HEK293T (cell line): ENCODE measurements at regions not wholly inside any gene's neighbourhood (a gene's known extent, or its start where the extent isn't known, plus 50 kb on each side); places are given as distances from the start of the nearest gene placed in this dataset.
"Not testable (repeated sequence)": the region's sequence is repeated elsewhere in the genome, so short reads cannot be mapped to it uniquely, and the experiment has no call there.

Experiments
- CTCF ChIA-PET: fragments of 350-600 bp; formaldehyde crosslinking; extraction: SDS; loops from one replicate; lab custom pipeline; 2021; ENCODE audit warnings: antibody characterized with exemption, inconsistent platforms; lab: Yijun Ruan, JAX
- POLR2A ChIA-PET: fragments of 350-600 bp; formaldehyde crosslinking; extraction: SDS; loops from one replicate; lab custom pipeline; 2020; ENCODE audit warnings: antibody characterized with exemption, inconsistent platforms; lab: Yijun Ruan, JAX
- DNase-seq: peaks from one replicate; pipeline ENCODE4 v3.0.0; 2012; ENCODE audit warnings: mixed read lengths; ENCODE audit errors: extremely low spot score
- ARNT ChIP-seq: fragments of 450-650 bp; IDR thresholded peaks from 2 replicates; pipeline ENCODE4 v1.6.1; 2017; ENCODE audit warnings: mild to moderate bottlenecking
- BHLHE40 ChIP-seq: fragments of 450-650 bp; IDR thresholded peaks from 2 replicates; pipeline ENCODE4 v1.6.1; 2016; ENCODE audit warnings: mild to moderate bottlenecking, moderate library complexity, borderline replicate concordance
- CTBP1 ChIP-seq: fragments of 450-650 bp; IDR thresholded peaks from 2 replicates; pipeline ENCODE4 v1.6.1; 2016; ENCODE audit warnings: borderline replicate concordance
- ELF4 ChIP-seq: fragments of 450-650 bp; IDR thresholded peaks from 2 replicates; pipeline ENCODE4 v1.6.1; 2017; ENCODE audit warnings: antibody characterized with exemption
- FOXA1 ChIP-seq: fragments of 450-650 bp; IDR thresholded peaks from 2 replicates; pipeline ENCODE4 v1.6.1; 2016; ENCODE audit warnings: mild to moderate bottlenecking
- FOXK2 ChIP-seq: fragments of 450-650 bp; IDR thresholded peaks from 2 replicates; pipeline ENCODE4 v1.6.1; 2016; ENCODE audit warnings: mild to moderate bottlenecking
- FOXM1 ChIP-seq: fragments of 450-650 bp; IDR thresholded peaks from 2 replicates; pipeline ENCODE4 v1.6.1; 2017; ENCODE audit warnings: mild to moderate bottlenecking, borderline replicate concordance
- HDGF ChIP-seq: fragments of 450-650 bp; IDR thresholded peaks from 2 replicates; pipeline ENCODE4 v1.6.1; 2017; ENCODE audit warnings: antibody characterized with exemption, borderline replicate concordance
- L3MBTL2 ChIP-seq: fragments of 450-650 bp; conservative IDR thresholded peaks from 2 replicates; pipeline ENCODE4 v1.6.1; 2016; ENCODE audit warnings: mild to moderate bottlenecking
- LEF1 ChIP-seq: fragments of 450-650 bp; IDR thresholded peaks from 2 replicates; pipeline ENCODE4 v1.6.1; 2017; ENCODE audit warnings: mild to moderate bottlenecking, borderline replicate concordance
- NFRKB ChIP-seq: fragments of 450-650 bp; IDR thresholded peaks from 2 replicates; pipeline ENCODE4 v1.6.1; 2016; ENCODE audit warnings: mild to moderate bottlenecking, moderate library complexity
- PKNOX1 ChIP-seq: fragments of 450-650 bp; IDR thresholded peaks from 2 replicates; pipeline ENCODE4 v1.6.1; 2016
- SP1 ChIP-seq: fragments of 450-650 bp; IDR thresholded peaks from 2 replicates; pipeline ENCODE4 v1.6.1; 2017
- SUZ12 ChIP-seq: fragments of 450-650 bp; IDR thresholded peaks from 2 replicates; pipeline ENCODE4 v1.6.1; 2016; ENCODE audit warnings: mild to moderate bottlenecking
- TARDBP ChIP-seq: fragments of 450-650 bp; IDR thresholded peaks from 2 replicates; pipeline ENCODE4 v1.6.1; 2016
- ZNF384 ChIP-seq: fragments of 450-650 bp; IDR thresholded peaks from 2 replicates; pipeline ENCODE4 v1.6.1; 2016

- no peak for TF ChIP-seq ARNT
- TF ChIP-seq ZNF384 = no peak
- no peak for TF ChIP-seq FOXM1
- no peak for TF ChIP-seq FOXA1
- no peak for TF ChIP-seq LEF1
- TF ChIP-seq SUZ12 = no peak
- TF ChIP-seq NFRKB = no peak
- TF ChIP-seq L3MBTL2 = no peak
- TF ChIP-seq SP1 = no peak
- TF ChIP-seq HDGF = no peak
- no peak for TF ChIP-seq ELF4
- ChIA-PET POLR2A (no interaction called here), CTCF (interaction anchor here (1.1 kb wide), 1 partner anchor 10 kb away, joined by 3 read pairs; no protein-coding TSS in a partner anchor)
- no peak for DNase-seq
These were observed 93.7 kb upstream of the SIMC1 start for GRCh38 chr5:176144508-176144907.

GRCh38 chr5:176149948-176150347, 88.3 kb upstream of the SIMC1 start:
- CTCF ChIA-PET, DNase-seq, POLR2A ChIA-PET: not testable (repeated sequence)

DNA sequence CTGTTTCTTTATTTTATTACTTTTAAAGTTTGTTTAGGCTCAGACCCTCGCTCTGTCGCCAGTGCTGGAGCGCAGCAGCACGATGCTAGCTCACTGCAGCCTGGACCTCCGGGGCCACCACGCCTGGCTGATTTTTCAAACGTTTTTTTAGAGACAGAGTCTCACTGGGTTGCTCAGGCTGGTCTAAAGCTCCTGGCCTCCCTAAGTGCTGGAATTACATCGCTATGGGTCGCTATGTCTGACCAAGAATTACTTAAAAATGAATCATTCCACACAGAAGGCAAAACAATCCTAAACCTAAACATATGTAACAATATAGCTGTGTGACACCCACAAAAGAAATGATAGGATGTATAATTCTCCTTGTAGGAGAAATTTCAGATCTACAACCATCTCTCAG, 86.9 kb upstream of the SIMC1 start:
- no peak for TF ChIP-seq FOXM1
- no peak for TF ChIP-seq SP1
- TF ChIP-seq HDGF = no peak
- no peak for TF ChIP-seq ELF4
- TF ChIP-seq ZNF384 = no peak
- no peak for TF ChIP-seq CTBP1
- no peak for TF ChIP-seq TARDBP
- TF ChIP-seq BHLHE40 = no peak
- TF ChIP-seq FOXK2 = no peak
- TF ChIP-seq NFRKB = no peak
- no peak for TF ChIP-seq LEF1
- TF ChIP-seq FOXA1 = no peak
- no peak for TF ChIP-seq PKNOX1
- TF ChIP-seq L3MBTL2 = no peak
- no peak for TF ChIP-seq ARNT
- no peak for TF ChIP-seq SUZ12
- CTCF ChIA-PET = no interaction called here
- no peak for DNase-seq
- POLR2A ChIA-PET = no interaction called here

DNA sequence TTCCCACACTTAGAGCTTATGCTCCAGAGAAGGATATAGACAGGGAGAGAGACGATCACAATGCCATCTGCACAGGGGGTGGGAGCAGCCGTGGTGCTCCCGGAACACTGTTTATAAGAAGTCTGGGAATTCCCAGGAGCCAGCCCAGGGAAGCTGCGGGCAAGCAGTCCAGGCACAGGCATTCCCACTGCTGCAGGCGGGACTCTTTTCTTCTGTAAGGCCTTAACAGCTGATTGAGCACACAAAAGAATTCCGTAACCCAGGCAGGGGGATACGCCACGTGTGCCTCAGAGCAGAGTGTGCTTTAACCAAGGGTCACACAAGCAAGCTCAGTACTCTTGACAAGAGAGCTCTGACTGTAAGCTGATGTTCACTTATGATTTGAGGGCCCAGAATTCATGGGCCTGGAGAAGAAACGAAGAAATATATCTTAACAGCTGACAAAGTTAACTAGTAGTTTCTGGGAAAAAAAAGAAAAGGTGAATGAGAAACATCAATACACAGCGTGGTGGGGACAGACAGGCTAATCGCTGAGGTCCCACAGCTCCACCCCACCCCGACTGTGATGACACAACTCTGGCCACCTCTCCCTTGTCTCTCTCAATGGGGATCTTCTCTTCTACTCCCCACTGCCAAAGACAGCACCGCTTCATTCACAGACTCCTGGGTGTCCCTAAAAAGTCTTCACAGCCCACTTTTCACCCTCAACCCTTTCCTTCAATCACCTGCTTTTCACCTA, 85.9 kb upstream of the SIMC1 start:
- CTCF ChIA-PET = no interaction called here
- POLR2A ChIA-PET = no interaction called here
- TF ChIP-seq TARDBP = no peak
- no peak for TF ChIP-seq SP1
- TF ChIP-seq FOXA1 = no peak
- no peak for TF ChIP-seq FOXK2
- no peak for TF ChIP-seq CTBP1
- no peak for TF ChIP-seq SUZ12
- TF ChIP-seq ARNT = no peak
- TF ChIP-seq LEF1 = no peak
- no peak for TF ChIP-seq ELF4
- TF ChIP-seq HDGF = no peak
- TF ChIP-seq NFRKB = no peak
- TF ChIP-seq FOXM1 = no peak
- TF ChIP-seq L3MBTL2 = no peak
- DNase-seq = no peak

DNA sequence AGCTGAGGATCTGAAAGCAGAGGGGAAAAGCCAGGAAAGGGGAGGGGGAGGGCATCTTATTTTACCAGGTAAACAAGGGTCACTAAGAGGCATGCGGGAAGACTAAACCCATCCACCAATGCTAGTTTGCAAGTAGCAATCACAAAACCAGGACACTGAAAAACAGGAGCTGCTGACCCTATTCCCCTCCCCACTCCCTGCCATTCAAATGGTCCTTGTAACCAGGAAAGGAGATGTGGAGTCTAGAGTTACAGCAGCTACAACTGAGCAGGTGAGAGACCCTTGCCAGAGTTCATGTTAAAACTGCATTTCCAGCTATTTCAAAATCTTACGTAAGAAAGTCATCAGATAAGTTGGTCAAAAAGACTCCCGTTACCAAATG, 85.3 kb upstream of the SIMC1 start:
- ChIA-PET POLR2A (no interaction called here), CTCF (no interaction called here)
- DNase-seq = no peak
- no peak for TF ChIP-seq TARDBP
- TF ChIP-seq NFRKB = no peak
- no peak for TF ChIP-seq L3MBTL2
- TF ChIP-seq LEF1 = no peak
- no peak for TF ChIP-seq BHLHE40
- TF ChIP-seq FOXM1 = no peak
- TF ChIP-seq ZNF384 = no peak
- no peak for TF ChIP-seq CTBP1
- TF ChIP-seq HDGF = no peak
- no peak for TF ChIP-seq FOXA1
- no peak for TF ChIP-seq PKNOX1
- TF ChIP-seq SP1 = no peak
- no peak for TF ChIP-seq ARNT
- no peak for TF ChIP-seq ELF4
- no peak for TF ChIP-seq FOXK2
- no peak for TF ChIP-seq SUZ12

GRCh38 chr5:176153741-176154140, 84.5 kb upstream of the SIMC1 start:
- DNase-seq = no peak
- ChIA-PET POLR2A (no interaction called here), CTCF (no interaction called here)
- no peak for TF ChIP-seq FOXM1
- TF ChIP-seq CTBP1 = no peak
- TF ChIP-seq ARNT = no peak
- no peak for TF ChIP-seq TARDBP
- no peak for TF ChIP-seq LEF1
- TF ChIP-seq PKNOX1 = no peak
- no peak for TF ChIP-seq ELF4
- no peak for TF ChIP-seq HDGF
- no peak for TF ChIP-seq SUZ12

GRCh38 chr5:176154821-176155220, 83.4 kb upstream of the SIMC1 start:
- POLR2A ChIA-PET = no interaction called here
- TF ChIP-seq ELF4 (no peak), FOXM1 (no peak), CTBP1 (no peak), SP1 (no peak), NFRKB (no peak), HDGF (no peak), FOXA1 (no peak)
- CTCF ChIA-PET = no interaction called here
- no peak for DNase-seq
